Esophagus mucosa (tissue), 1 donor: ENCODE measurements at regions not wholly inside any gene's neighbourhood (a gene's known extent, or its start where the extent isn't known, plus 50 kb on each side); places are given as distances from the start of the nearest gene placed in this dataset.

Experiments
- ATAC-seq: fragments of 200-7000 bp; cut with Tn5 transposase; one replicate; pipeline ENCODE4 v1.9.1; 2020
- donor health status: DM: yes; HTN: yes; CAD: no.

DNA sequence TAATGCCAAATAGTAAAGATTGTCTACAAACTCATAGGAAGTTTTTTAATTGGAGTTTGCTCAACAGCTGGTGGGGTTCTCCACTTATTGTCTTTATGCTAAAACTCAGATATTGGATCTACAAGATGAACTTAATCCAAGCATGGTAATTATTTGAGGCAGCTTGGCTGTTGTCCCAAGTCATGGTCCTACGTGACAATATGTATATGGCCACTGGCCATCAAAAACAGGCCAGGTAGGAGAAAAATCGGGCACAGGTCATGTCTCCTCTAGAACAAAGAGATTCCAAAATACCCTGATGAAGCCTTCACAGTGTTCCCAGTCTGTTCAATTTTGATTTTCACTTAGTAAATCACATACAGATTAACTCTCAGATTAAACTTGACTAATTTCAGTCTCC, 606.4 kb downstream of the TNS3 start:
- ATAC-seq = no peak

GRCh38 chr7:46972205-46972604, 609.7 kb downstream of the TNS3 start:
- ATAC-seq = peak; percentile 50

- no peak for ATAC-seq
These were observed 611.4 kb downstream of the TNS3 start for GRCh38 chr7:46970476-46970875.

DNA sequence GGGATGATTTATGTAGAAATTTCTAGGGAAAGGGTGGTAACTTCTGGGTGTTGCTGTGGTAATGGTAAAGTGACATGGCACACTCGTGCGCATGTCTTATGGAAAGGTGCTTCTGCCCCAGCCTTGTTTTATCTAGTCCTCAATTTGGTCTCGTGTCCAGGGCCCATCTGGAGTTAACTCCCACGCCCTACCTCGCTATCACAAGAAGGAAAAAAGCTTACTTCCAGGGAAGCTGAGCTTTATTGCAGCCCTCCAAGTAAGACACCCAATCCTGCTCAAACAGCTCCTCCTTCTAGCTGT, 611.8 kb downstream of the TNS3 start:
- ATAC-seq = no peak

- no peak for ATAC-seq
These were observed 612.4 kb downstream of the TNS3 start for GRCh38 chr7:46969303-46970130.

DNA sequence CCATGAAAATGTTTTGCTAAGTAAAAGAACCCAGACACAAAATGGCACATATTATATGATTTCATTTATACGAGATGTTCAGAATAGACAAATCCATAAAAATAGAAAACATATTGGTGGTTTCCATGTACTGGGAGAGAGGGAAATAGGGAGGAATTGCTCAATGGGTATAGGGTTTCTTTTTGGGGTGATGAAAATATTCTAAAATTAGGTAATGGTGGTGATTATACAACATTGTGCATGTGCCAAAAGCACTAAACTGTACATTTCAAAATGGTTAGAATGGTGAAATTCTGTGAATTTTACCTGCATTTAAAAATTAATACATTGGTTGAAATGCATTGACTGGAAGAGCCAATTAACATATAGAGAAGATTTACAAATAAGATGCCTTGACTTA, 613.9 kb downstream of the TNS3 start:
- ATAC-seq = no peak

DNA sequence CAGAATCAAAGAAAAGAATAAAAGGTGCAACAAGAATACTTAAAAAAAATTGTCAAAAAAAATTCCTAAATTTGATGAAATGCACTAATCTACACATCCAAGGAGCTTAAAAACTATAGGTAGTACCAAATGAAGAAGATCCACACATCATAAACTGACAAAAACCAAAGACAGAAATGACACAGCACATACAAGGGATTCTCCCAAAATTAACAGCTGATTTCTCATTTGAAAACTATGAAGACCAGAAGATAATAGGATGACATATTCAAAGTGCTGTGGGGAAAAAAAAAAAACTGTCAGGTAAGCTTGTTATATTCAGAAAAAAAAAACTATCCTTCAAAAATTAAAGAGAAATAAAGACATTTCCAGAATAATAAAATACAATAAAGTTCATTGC, 618.2 kb downstream of the TNS3 start:
- no peak for ATAC-seq

- ATAC-seq = no peak
These were observed 620.9 kb downstream of the TNS3 start for GRCh38 chr7:46960970-46961369.

- no peak for ATAC-seq
These were observed 624.7 kb downstream of the TNS3 start for GRCh38 chr7:46957195-46957594.

DNA sequence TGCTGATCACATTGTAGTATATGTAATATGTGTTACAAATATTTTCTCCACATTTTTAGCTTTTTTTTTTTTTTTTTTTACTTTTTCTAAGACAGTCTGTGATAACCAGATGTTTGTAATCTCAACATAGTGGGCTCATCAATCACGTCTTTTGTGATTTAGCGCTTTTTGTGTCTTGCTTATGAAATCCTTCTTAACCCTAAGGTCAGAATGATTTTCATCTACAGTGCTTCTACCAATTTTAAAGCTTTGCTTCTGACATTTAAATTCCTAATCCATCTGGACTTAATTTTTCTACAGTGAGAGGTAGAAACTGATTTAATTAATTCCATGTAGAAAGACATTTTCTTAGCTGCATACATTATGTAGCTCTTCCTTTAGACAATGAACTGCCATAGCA, 626.4 kb downstream of the TNS3 start:
- no peak for ATAC-seq

DNA sequence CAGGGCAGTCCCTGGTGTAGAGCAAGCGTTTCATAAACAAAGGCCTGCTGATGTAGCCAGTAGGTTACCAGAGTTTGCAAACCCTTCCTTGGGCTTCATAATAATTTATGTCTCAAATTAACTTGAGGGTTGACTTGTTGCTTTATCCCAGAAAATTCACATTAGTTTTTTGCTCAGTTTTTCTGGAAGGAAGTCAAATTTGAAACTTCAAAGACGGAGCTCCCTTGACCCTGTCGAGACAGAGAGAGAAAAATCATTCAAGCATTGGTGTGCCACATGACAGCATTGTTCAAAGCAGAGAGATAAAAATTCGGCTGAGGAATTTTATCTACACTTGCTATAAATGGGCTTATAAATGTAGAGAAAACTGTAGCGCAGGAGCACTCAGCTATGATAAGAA, 627.7 kb downstream of the TNS3 start:
- ATAC-seq = no peak

- ATAC-seq = no peak
These were observed 628.9 kb downstream of the TNS3 start for GRCh38 chr7:46953008-46953407.

- no peak for ATAC-seq
These were observed 632.5 kb downstream of the TNS3 start for GRCh38 chr7:46949270-46949931.

DNA sequence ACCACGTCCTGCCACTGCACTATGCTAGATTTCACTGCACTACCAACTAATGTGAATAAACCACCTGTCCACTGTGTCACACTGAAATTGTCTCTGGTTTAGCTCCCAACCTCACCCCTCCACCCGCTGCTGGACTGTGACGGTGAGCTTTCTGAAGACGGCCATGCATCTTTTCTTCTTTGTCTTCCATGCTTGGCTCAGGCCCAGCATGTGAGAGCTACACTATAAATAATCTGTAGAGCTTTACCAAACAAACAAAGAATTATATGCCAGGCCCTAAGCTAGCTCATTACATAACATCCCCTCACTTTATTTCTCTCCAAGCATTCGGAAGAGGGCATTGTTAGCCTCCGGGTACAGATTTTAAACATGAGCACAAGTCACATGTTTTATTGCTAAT, 633.2 kb downstream of the TNS3 start:
- no peak for ATAC-seq

DNA sequence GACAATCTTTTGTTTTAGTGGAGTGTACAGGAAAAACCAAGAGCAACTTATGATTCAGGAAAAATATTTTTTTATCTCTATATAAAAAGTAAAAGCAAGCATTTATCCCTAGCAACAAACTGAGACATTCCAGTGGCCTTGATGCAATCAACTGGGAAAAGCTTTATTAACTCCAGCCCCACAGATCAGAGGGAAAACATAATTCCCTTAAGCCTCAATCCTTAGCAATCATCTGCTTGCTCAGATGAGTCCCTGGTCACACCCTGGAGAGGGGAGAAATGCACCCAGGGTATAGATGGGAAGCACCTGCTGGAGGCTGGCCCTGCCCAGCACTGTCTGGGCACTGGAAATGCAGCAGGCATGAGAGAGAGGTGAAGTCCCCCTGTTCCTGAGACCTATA, 636.6 kb downstream of the TNS3 start:
- ATAC-seq = no peak

DNA sequence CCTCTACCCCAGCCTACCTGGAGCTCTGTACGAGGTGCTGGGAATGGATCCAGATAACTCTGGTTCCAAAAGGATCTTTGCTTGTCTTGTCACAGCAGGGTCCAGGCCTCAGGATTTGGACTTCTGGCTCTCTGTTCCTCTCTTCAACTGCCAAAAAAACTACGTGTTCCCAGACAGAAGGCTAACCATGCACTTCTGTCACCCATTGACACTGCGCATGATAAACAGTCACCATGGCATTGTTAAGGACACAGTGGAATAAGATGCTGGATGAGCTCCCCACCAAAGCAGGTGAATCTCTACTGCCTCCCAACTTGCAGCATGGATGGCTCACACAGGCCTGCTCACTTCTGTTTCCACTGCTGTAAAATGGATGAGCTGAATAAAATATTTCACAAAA, 637.9 kb downstream of the TNS3 start:
- ATAC-seq = no peak

GRCh38 chr7:46942574-46942973, 639.3 kb downstream of the TNS3 start:
- no peak for ATAC-seq

- ATAC-seq = no peak
These were observed 641.7 kb downstream of the TNS3 start for GRCh38 chr7:46940178-46940577.

- ATAC-seq = no peak
These were observed 642.4 kb downstream of the TNS3 start for GRCh38 chr7:46939558-46939957.

GRCh38 chr7:46939089-46939488, 642.8 kb downstream of the TNS3 start:
- no peak for ATAC-seq

GRCh38 chr7:46937826-46938225, 644.1 kb downstream of the TNS3 start:
- ATAC-seq = no peak

DNA sequence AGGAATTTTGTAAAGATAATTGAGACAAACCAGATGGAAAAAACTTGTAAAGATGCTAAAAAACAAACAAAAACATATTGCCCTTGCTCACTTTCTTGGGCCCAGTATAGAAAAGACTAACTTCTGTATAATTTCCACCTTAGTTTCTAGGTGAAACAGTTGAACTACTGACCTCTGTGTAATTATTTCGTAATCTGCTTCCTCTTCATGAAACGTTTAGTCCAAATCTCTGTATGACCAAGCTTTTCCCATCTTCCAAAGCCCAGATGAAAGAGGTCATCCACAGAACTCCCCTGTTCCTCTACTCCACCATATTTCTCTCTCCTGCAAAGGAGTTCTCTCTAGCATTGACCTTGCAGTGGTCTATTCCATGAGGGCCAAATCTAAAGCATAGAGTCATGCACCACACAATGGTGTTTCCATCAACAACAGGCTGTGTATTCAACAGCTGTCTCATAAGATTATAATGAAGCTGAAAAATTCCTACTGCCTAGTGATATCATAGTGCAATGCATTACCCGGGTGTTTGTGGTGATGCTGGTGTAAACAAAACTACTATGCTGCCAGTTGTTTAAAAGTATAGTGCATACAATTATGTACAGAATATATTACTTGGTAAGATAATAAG, 647.6 kb downstream of the TNS3 start:
- no peak for ATAC-seq

DNA sequence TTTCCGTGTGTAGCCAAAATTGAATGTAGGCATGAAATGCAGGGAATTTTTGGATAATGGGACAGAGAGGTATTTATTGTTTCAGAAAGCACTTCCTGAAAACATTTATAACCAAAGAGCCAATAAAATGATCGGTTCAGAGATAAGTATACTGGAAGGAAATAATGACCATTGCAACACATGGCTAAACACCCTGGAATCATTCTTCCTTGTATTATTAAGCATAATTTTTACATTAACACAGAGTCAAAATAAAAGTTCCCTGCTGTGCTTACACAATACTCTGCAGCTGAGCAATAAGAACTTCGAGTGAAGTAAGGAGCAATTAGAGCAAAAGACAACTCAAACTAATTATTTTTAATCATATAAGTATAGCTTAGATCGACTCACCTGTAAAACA, 648.3 kb downstream of the TNS3 start:
- no peak for ATAC-seq
